Mucosa of gallbladder (tissue), 1 donor: ENCODE measurements at regions not wholly inside any gene's neighbourhood (a gene's known extent, or its start where the extent isn't known, plus 50 kb on each side); places are given as distances from the start of the nearest gene placed in this dataset.
A peak's percentile ranks its signal among the peaks of the same experiment; 100 is the strongest.

ENCODE experiments used
- DNase-seq: peaks from one replicate; pipeline ENCODE4 v3.0.0-alpha.2; 2020; ENCODE audit warnings: low spot score
- donor health status: DM: no; HTN: no; CAD: no.

GRCh38 chr12:126830778-126831680, 1435.9 kb upstream of the TMEM132C start:
- DNase-seq = no peak

GRCh38 chr12:126837697-126838096, 1429.3 kb upstream of the TMEM132C start:
- no peak for DNase-seq

GRCh38 chr12:126843915-126844669, 1422.9 kb upstream of the TMEM132C start:
- DNase-seq = no peak

GRCh38 chr12:126847005-126847629, 1419.9 kb upstream of the TMEM132C start:
- no peak for DNase-seq

GRCh38 chr12:126855768-126856167, 1411.2 kb upstream of the TMEM132C start:
- DNase-seq = no peak

GRCh38 chr12:126856958-126857357, 1410.0 kb upstream of the TMEM132C start:
- DNase-seq = no peak

- no peak for DNase-seq
Observed at GRCh38 chr12:126858560-126858959, 1408.4 kb upstream of the TMEM132C start.

- DNase-seq = no peak
Observed at GRCh38 chr12:126860210-126860609, 1406.8 kb upstream of the TMEM132C start.

- no peak for DNase-seq
Observed at GRCh38 chr12:126862500-126862899, 1404.5 kb upstream of the TMEM132C start.

- DNase-seq = no peak
Observed at GRCh38 chr12:126869644-126870043, 1397.3 kb upstream of the TMEM132C start.

GRCh38 chr12:126873701-126874100, 1393.3 kb upstream of the TMEM132C start:
- no peak for DNase-seq

- peak; percentile 64 for DNase-seq
Observed at GRCh38 chr12:126874427-126875026, 1392.4 kb upstream of the TMEM132C start.

- DNase-seq = no peak
Observed at GRCh38 chr12:126879842-126880241, 1387.1 kb upstream of the TMEM132C start.

- DNase-seq = no peak
Observed at GRCh38 chr12:126883697-126884096, 1383.3 kb upstream of the TMEM132C start.

- no peak for DNase-seq
Observed at GRCh38 chr12:126889501-126889900, 1377.5 kb upstream of the TMEM132C start.

GRCh38 chr12:126890097-126890496, 1376.9 kb upstream of the TMEM132C start:
- DNase-seq = no peak

GRCh38 chr12:126891789-126892188, 1375.2 kb upstream of the TMEM132C start:
- DNase-seq = no peak

- no peak for DNase-seq
Observed at GRCh38 chr12:126895951-126896913, 1370.7 kb upstream of the TMEM132C start.

- no peak for DNase-seq
Observed at GRCh38 chr12:126897102-126897501, 1369.9 kb upstream of the TMEM132C start.

- DNase-seq = no peak
Observed at GRCh38 chr12:126897778-126898177, 1369.2 kb upstream of the TMEM132C start.

- DNase-seq = no peak
Observed at GRCh38 chr12:126898562-126898961, 1368.4 kb upstream of the TMEM132C start.
